ENCODE measurements at regions not wholly inside any gene's neighbourhood (a gene's known extent, or its start where the extent isn't known, plus 50 kb on each side); places are given as distances from the start of the nearest gene placed in this dataset.

DNA sequence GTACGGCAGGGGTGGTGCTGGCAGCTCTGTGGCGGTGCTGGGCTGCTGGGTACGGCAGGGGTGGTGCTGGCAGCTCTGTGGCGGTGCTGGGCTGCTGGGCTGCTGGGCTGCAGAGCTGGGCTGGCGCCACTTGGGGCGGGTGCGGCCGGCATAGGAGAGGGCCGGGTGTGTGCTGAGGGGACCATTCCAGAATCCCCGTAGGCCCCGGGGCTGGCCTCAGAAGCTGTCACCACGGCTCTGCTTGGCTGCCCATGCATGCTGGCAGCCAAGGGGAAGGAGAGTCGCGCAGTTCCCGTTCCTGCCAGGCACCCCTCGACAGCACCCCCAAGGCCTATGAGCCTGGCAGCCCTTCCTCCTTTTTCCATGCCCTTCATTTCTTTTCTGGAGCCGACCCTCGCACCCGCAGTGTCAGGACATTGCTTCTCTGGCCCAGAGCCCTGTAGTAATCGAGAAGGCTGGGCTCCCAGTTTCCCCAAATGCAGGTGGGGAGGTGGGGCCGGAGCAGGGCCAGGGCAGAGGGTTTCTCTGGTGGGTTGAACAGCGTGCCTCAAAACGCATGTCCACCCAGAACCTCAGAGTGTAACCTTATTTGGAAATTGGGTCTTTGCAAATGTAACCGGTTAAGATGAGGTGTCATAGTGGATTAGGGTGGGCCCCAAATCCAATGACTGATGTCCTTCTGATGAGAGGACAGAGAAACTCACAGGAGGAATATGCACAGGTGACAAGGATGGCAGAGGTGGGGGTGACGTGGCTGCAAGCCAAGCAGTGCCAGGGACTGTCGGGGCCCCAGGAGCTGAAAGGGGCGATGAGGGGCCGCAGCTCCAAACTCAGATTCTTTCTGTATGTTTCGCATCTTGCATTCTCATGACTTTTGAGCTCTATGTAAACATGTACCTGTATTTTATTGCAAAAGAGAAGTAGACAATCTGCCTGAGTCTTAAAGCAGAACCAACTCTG, 71.0 kb upstream of the ACTRT2 start:
- H3K4me3 Mint-ChIP-seq (ENCODE audit: unreplicated experiment), result no peak overlapping the region

DNA sequence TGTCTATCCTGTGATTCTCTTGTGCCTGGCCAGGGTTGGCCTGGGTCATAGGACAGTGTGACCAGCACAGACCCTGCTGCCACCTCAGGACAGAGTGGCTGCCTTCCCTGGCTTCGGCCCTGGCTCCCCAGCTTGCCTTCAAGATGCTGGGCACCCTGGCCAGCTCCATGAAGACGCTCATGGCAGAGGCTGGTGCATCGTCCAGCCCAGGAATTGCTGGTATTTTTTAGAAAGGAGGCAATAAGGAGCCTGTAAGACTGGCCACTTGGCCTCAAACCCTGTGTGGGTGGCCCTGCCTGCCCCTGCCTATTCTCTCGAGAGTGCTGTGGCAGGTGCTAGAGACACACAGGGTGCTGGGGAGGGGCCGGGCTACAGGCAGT, 70.4 kb upstream of the ACTRT2 start:
- Mint-ChIP-seq H3K36me3 (ENCODE audit: insufficient read depth, unreplicated experiment) (no peaks in the 10 kb centered on the region), H3K27ac (ENCODE audit: low read depth, unreplicated experiment) (no peak overlapping the region), H3K27me3 (ENCODE audit: insufficient read depth, unreplicated experiment) (no peaks in the 10 kb centered on the region), H3K9me3 (ENCODE audit: unreplicated experiment) (peaks cover 41% of the 10 kb centered on the region), H3K4me1 (ENCODE audit: insufficient read depth, unreplicated experiment) (no peaks in the 10 kb centered on the region), H3K4me3 (ENCODE audit: unreplicated experiment) (no peak overlapping the region)
- ChIA-PET CTCF (no interaction called here), POLR2A (interaction anchor here (0.6 kb wide), 1 partner anchor 134 kb away, joined by 4 read pairs; no protein-coding TSS in a partner anchor)
- TF ChIP-seq, protein P1, sequence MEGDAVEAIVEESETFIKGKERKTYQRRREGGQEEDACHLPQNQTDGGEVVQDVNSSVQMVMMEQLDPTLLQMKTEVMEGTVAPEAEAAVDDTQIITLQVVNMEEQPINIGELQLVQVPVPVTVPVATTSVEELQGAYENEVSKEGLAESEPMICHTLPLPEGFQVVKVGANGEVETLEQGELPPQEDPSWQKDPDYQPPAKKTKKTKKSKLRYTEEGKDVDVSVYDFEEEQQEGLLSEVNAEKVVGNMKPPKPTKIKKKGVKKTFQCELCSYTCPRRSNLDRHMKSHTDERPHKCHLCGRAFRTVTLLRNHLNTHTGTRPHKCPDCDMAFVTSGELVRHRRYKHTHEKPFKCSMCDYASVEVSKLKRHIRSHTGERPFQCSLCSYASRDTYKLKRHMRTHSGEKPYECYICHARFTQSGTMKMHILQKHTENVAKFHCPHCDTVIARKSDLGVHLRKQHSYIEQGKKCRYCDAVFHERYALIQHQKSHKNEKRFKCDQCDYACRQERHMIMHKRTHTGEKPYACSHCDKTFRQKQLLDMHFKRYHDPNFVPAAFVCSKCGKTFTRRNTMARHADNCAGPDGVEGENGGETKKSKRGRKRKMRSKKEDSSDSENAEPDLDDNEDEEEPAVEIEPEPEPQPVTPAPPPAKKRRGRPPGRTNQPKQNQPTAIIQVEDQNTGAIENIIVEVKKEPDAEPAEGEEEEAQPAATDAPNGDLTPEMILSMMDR (IDR thresholded peaks at IDR 0.05; ENCODE audit: unreplicated experiment), result no peak
- intact Hi-C loops (cut with micrococcal nuclease), result no loop called here
- BruUV-seq (replicated peaks), result no TSS peak
- no peak for DNase-seq (ENCODE audit: unreplicated experiment)

More for the DNA sequence above, 71.0 kb upstream of the ACTRT2 start:
- no TSS peak for BruUV-seq (replicated peaks)
- intact Hi-C loops (cut with micrococcal nuclease), result no loop called here
- Mint-ChIP-seq H3K9me3 (ENCODE audit: unreplicated experiment) (peaks cover 39% of the 10 kb centered on the region), H3K36me3 (ENCODE audit: insufficient read depth, unreplicated experiment) (no peaks in the 10 kb centered on the region), H3K4me1 (ENCODE audit: insufficient read depth, unreplicated experiment) (no peaks in the 10 kb centered on the region), H3K27me3 (ENCODE audit: insufficient read depth, unreplicated experiment) (no peaks in the 10 kb centered on the region), H3K27ac (ENCODE audit: low read depth, unreplicated experiment) (no peak overlapping the region)
- POLR2A ChIA-PET, result interaction anchor here (0.6 kb wide), 1 partner anchor 134 kb away, joined by 4 read pairs; no protein-coding TSS in a partner anchor
- no peak for DNase-seq (ENCODE audit: unreplicated experiment)
- TF ChIP-seq, protein P1 (IDR thresholded peaks at IDR 0.05; ENCODE audit: unreplicated experiment), result no peak
- CTCF ChIA-PET, result no interaction called here

DNA sequence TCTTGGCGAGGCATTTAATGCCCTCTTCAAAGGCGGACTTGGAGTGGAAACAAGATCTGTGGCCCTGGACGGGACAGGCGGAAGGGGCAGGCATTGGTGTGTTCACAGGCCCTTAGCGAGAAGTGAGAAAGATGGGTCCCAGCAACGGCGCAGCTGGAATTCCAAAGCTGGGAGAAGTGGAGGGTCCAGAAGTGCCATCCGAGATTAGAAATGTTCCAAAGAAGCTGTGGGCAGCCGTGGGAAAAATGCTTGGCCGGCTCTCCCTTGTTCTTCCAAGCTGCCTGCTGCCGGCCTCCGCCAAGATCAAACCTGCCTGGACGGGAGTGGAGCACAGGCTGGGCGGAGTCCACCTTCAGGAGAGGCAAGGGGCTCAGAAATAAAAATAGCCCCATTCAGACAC, 69.4 kb upstream of the ACTRT2 start:
- no TSS peak for BruUV-seq (replicated peaks)
- peaks cover 50% of the 10 kb centered on the region for H3K9me3 Mint-ChIP-seq (ENCODE audit: unreplicated experiment)

DNA sequence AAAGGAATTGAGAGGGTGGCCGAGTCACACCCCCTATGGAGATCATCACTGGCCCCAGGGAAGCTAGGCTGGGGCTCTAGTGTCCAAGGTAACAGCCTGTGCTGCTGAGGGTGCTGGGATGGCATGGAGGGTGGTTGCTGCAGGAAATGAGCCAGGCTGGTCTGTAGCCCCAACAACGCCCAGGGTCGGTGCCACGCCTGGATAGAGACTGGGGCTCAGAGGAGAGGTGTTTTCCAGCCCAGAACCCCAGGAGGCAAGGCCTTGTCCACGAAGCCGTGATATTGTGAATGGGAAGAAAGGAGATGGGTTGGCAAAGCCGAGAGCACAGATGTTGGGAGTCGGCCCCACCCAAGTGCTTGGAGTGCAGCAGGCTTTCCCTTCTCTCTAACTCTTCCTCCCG, 68.9 kb upstream of the ACTRT2 start:
- DNase-seq (ENCODE audit: unreplicated experiment), result no peak
- intact Hi-C loops (cut with micrococcal nuclease), result no loop called here
- Mint-ChIP-seq H3K4me3 (ENCODE audit: unreplicated experiment) (no peak overlapping the region), H3K4me1 (ENCODE audit: insufficient read depth, unreplicated experiment) (no peaks in the 10 kb centered on the region), H3K27ac (ENCODE audit: low read depth, unreplicated experiment) (no peak overlapping the region), H3K9me3 (ENCODE audit: unreplicated experiment) (peaks cover 52% of the 10 kb centered on the region), H3K27me3 (ENCODE audit: insufficient read depth, unreplicated experiment) (no peaks in the 10 kb centered on the region), H3K36me3 (ENCODE audit: insufficient read depth, unreplicated experiment) (no peaks in the 10 kb centered on the region)
- no TSS peak for BruUV-seq (replicated peaks)
- ChIA-PET CTCF (no interaction called here), POLR2A (no interaction called here)
- TF ChIP-seq, protein P1 (IDR thresholded peaks at IDR 0.05; ENCODE audit: unreplicated experiment), result no peak

More for the DNA sequence above, 69.4 kb upstream of the ACTRT2 start:
- DNase-seq (ENCODE audit: unreplicated experiment), result no peak
- TF ChIP-seq, protein P1 (IDR thresholded peaks at IDR 0.05; ENCODE audit: unreplicated experiment), result no peak
- no peaks in the 10 kb centered on the region for H3K36me3 Mint-ChIP-seq (ENCODE audit: insufficient read depth, unreplicated experiment)
- H3K4me1 Mint-ChIP-seq (ENCODE audit: insufficient read depth, unreplicated experiment), result no peaks in the 10 kb centered on the region
- H3K27me3 Mint-ChIP-seq (ENCODE audit: insufficient read depth, unreplicated experiment), result no peaks in the 10 kb centered on the region
- ChIA-PET POLR2A (no interaction called here), CTCF (no interaction called here)
- no peak overlapping the region for H3K27ac Mint-ChIP-seq (ENCODE audit: low read depth, unreplicated experiment)
- H3K4me3 Mint-ChIP-seq (ENCODE audit: unreplicated experiment), result no peak overlapping the region
- intact Hi-C loops (cut with micrococcal nuclease), result no loop called here

Measured in MCF 10A (cell line).